Ascending aorta (tissue), 2 donors: ENCODE measurements at regions not wholly inside any gene's neighbourhood (a gene's known extent, or its start where the extent isn't known, plus 50 kb on each side); places are given as distances from the start of the nearest gene placed in this dataset.

Experiments used
- DNase-seq, 2 donors: peaks; one replicate each; pipeline ENCODE4 v3.0.0-alpha.2; 2019; ENCODE audit warnings: low spot score in 2 of 2
- H3K27ac ChIP-seq, 2 donors: fragments of 200-600 bp; sonication (generic); one replicate each; pipeline ENCODE4 v1.5.1; 2016 to 2017; ENCODE audit warnings: mild to moderate bottlenecking in 1 of 2
- H3K27me3 ChIP-seq: fragments of 200-600 bp; sonication (generic); one replicate; pipeline ENCODE4 v1.5.1; 2017
- H3K36me3 ChIP-seq, 2 donors: fragments of 200-600 bp; sonication (generic); one replicate each; pipeline ENCODE4 v1.5.1; 2016
- H3K4me1 ChIP-seq, 2 donors: fragments of 200-600 bp; sonication (generic); one replicate each; pipeline ENCODE4 v1.5.1; 2016 to 2017; ENCODE audit warnings: mild to moderate bottlenecking in 1 of 2
- H3K4me3 ChIP-seq, 2 donors: fragments of 200-600 bp; sonication (generic); one replicate each; pipeline ENCODE4 v1.5.1; 2016 to 2017; ENCODE audit warnings: mild to moderate bottlenecking in 1 of 2
- H3K9me3 ChIP-seq, 2 donors: fragments of 200-600 bp; sonication (generic); one replicate each; pipeline ENCODE4 v1.5.1; 2016
- intact Hi-C: fragments of 100-400 bp; cut with DNase I; formaldehyde crosslinking; loops from one replicate; pipeline ENCODE4 v1.15.1; 2023
- TF ChIP-seq, protein P1 (sequence below), 3 experiments: fragments of 200-600 bp in 2 of 3; fragments of 450-650 bp in 1 of 3; sonication (generic) in 2 of 3; IDR thresholded peaks; one replicate each; pipeline ENCODE4 v1.5.1; 2016 to 2019; ENCODE audit warnings: antibody characterized with exemption in 3 of 3, mild to moderate bottlenecking in 1 of 3, moderate library complexity in 1 of 3

DNA sequence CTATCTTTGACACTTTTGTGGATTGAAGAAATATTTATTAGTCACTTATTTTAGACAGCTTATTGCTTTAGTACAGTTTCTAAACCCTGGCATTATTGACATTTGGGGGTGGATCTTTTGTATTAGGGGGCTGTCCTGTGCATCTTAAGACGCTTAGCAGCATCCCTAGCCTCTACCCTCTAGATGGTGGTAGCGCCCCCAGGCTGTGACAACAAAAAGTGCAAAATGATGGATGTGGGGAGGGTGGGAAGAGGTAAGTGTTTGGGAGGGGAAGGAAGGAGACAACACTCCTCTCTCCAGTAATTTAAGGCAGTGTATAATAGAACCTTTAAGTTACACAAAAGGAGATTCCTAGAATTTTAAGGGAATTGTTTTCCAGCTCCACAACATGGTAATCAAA, 1210.6 kb downstream of the C4orf33 start:
- H3K4me3 ChIP-seq = no peak overlapping the region
- H3K27me3 ChIP-seq = no peaks in the 10 kb centered on the region
- no peaks in the 10 kb centered on the region for H3K4me1 ChIP-seq
- H3K36me3 ChIP-seq = no peaks in the 10 kb centered on the region
- no peak for DNase-seq
- no peaks in the 10 kb centered on the region for H3K9me3 ChIP-seq
- TF ChIP-seq, protein P1, sequence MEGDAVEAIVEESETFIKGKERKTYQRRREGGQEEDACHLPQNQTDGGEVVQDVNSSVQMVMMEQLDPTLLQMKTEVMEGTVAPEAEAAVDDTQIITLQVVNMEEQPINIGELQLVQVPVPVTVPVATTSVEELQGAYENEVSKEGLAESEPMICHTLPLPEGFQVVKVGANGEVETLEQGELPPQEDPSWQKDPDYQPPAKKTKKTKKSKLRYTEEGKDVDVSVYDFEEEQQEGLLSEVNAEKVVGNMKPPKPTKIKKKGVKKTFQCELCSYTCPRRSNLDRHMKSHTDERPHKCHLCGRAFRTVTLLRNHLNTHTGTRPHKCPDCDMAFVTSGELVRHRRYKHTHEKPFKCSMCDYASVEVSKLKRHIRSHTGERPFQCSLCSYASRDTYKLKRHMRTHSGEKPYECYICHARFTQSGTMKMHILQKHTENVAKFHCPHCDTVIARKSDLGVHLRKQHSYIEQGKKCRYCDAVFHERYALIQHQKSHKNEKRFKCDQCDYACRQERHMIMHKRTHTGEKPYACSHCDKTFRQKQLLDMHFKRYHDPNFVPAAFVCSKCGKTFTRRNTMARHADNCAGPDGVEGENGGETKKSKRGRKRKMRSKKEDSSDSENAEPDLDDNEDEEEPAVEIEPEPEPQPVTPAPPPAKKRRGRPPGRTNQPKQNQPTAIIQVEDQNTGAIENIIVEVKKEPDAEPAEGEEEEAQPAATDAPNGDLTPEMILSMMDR (IDR thresholded peaks at IDR 0.05) = no peak
- H3K27ac ChIP-seq = no peak overlapping the region
- intact Hi-C loops = no loop called here

DNA sequence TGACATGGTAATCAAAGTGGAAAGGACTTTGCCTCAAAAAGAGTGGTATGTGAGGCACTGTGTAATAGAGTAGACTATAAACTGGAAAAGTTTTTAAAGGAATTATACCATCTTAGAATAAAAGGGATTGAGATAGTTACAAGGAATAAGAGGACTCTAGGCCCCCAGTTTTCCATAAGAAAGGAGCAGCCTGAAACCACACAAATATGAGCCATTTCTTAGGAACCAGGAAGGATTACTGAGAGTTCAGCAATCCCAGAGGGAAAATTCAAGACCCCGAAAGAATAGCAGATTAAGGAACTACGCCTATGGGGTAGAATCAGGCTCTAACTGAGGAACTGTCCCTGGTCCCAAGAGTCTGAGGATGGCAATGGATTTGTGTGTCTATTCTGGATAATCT, 1213.3 kb downstream of the C4orf33 start:
- DNase-seq = no peak
- no peaks in the 10 kb centered on the region for H3K36me3 ChIP-seq
- no peaks in the 10 kb centered on the region for H3K4me1 ChIP-seq
- no peak overlapping the region for H3K4me3 ChIP-seq
- intact Hi-C loops = no loop called here
- H3K9me3 ChIP-seq = no peaks in the 10 kb centered on the region
- TF ChIP-seq, protein P1 (IDR thresholded peaks at IDR 0.05) = no peak
- no peak overlapping the region for H3K27ac ChIP-seq
- no peaks in the 10 kb centered on the region for H3K27me3 ChIP-seq

DNA sequence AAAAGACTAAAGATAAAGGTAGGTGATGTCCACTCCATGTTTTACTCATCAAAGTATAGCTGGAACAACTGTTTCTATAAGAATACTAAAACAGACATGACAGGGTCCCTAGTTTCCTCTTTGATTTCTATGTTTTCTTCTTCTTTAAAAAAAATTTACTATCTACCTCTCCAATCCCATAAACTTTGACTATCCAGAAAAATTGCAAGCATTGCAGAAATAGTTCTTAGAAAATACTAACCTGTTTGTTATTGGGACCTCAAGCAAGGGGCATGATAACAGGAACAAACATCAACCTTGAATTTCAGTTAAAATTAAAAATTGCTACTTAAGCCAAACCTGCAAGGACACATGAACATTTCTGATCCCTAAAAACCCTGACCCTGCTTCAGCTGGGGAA, 1226.5 kb downstream of the C4orf33 start:
- no peak for DNase-seq
- no peaks in the 10 kb centered on the region for H3K4me1 ChIP-seq
- H3K36me3 ChIP-seq = no peaks in the 10 kb centered on the region
- H3K27me3 ChIP-seq = no peaks in the 10 kb centered on the region
- no peak overlapping the region for H3K4me3 ChIP-seq
- TF ChIP-seq, protein P1 (IDR thresholded peaks at IDR 0.05) = no peak
- no peaks in the 10 kb centered on the region for H3K9me3 ChIP-seq
- no peak overlapping the region for H3K27ac ChIP-seq
- intact Hi-C loops = no loop called here

DNA sequence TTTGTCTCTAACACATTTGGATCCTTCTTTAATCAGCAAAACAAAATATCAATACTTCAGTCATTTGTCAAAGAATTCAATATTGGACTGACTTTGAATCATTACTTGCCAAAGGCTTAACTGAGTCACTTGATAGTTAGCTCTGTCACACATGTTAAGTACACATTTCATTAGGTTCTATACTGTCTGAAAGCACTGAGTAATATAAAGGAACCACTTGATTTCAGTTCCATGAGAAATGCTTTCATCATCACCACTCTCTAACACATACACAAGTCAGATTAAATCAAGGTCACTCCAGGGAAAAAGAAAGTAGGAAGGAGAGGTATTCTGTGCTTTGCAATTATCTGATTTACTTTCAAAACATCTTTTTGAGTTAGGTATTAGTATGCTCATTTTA, 1233.1 kb downstream of the C4orf33 start:
- no peaks in the 10 kb centered on the region for H3K36me3 ChIP-seq
- no peaks in the 10 kb centered on the region for H3K4me1 ChIP-seq
- TF ChIP-seq, protein P1 (IDR thresholded peaks at IDR 0.05) = no peak
- no peaks in the 10 kb centered on the region for H3K27me3 ChIP-seq
- intact Hi-C loops = no loop called here
- no peak overlapping the region for H3K4me3 ChIP-seq
- H3K27ac ChIP-seq = no peak overlapping the region
- H3K9me3 ChIP-seq = no peaks in the 10 kb centered on the region
- DNase-seq = no peak

DNA sequence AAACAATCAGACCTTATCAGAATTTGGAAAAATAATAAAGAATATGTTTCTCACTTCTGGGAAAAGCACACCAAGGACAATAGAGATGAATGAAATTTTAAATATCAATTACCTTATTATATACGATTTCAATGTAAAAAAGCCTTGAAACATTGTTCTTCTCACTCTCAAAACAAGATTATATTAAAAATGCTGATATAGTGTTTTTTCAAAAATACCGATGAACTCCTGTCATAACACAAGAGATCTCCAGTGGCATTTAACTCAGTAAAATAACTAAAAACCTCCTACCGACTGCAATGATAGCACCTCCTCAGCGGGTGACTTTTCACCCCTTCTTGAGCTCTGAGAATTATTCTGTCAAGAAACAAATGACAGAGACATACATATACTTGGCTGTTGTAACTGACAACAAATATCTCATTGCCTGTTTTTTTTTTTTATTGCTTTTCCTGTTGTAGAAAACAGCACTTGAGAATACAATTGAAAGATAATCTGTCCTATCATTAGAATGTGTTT, 1237.3 kb downstream of the C4orf33 start:
- Histone ChIP-seq H3K9me3 (no peaks in the 10 kb centered on the region), H3K4me3 (no peak overlapping the region), H3K36me3 (no peaks in the 10 kb centered on the region), H3K27me3 (no peaks in the 10 kb centered on the region), H3K27ac (no peak overlapping the region), H3K4me1 (no peaks in the 10 kb centered on the region)
- intact Hi-C loops = no loop called here
- TF ChIP-seq, protein P1 (IDR thresholded peaks at IDR 0.05) = no peak
- no peak for DNase-seq
